Astrocyte (in vitro differentiated cells and primary cell): ENCODE measurements at regions not wholly inside any gene's neighbourhood (a gene's known extent, or its start where the extent isn't known, plus 50 kb on each side); places are given as distances from the start of the nearest gene placed in this dataset.

Experiments used
- EZH2 ChIP-seq: IDR thresholded peaks from 2 replicates; pipeline ENCODE4 v1.6.1; 2012; ENCODE audit warnings: mild to moderate bottlenecking, low read length, inconsistent platforms; ENCODE audit not compliant: insufficient read depth
- TF ChIP-seq, protein P1 (sequence below): IDR thresholded peaks from 2 replicates; pipeline ENCODE4 v1.5.1; 2011; ENCODE audit warnings: low read depth, mild to moderate bottlenecking, inconsistent platforms, low read length, moderate library complexity; ENCODE audit not compliant: insufficient read depth

DNA sequence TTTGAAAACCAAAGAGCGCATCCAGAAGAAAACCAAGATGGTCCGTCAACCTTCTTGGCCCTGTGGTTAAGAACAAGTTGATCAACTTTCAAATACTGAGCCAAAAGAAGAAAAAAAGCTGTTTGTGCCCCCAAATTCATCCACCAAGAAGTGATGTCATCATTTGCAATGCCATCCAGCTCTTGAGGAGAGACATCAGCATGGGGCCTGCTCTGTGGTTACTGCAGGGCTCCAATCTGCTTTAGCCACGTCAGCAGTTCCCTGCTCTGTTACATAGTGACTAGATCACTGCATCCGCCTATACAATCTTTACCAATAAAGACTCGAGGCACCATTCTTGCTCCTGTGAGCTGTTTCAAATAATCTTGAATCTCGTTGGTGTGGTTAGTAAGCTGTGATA is 75.0 kb upstream of the BLCAP start:
- TF ChIP-seq, protein P1, sequence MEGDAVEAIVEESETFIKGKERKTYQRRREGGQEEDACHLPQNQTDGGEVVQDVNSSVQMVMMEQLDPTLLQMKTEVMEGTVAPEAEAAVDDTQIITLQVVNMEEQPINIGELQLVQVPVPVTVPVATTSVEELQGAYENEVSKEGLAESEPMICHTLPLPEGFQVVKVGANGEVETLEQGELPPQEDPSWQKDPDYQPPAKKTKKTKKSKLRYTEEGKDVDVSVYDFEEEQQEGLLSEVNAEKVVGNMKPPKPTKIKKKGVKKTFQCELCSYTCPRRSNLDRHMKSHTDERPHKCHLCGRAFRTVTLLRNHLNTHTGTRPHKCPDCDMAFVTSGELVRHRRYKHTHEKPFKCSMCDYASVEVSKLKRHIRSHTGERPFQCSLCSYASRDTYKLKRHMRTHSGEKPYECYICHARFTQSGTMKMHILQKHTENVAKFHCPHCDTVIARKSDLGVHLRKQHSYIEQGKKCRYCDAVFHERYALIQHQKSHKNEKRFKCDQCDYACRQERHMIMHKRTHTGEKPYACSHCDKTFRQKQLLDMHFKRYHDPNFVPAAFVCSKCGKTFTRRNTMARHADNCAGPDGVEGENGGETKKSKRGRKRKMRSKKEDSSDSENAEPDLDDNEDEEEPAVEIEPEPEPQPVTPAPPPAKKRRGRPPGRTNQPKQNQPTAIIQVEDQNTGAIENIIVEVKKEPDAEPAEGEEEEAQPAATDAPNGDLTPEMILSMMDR, result no peak
- no peak for TF ChIP-seq EZH2
